ENCODE measurements at regions not wholly inside any gene's neighbourhood (a gene's known extent, or its start where the extent isn't known, plus 50 kb on each side); places are given as distances from the start of the nearest gene placed in this dataset.

DNA sequence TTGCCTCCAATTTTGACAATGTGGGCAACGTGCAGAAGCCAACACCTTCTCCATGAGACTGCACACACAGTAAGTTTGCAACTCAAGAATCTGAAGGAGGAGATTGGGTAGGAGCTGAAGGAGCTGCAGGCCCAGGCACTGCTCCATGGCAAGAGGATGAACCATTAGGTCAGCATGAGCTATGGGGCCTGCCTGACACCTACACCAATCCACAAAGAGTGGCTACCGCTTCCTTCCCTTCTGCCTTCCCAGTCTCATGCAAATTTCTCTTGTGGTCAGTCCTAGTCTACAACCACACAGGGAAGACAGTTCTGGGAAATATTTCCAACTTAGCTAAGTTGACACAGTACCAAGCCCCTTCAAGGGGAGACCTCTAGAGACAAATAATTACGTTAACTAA, 142.0 kb upstream of the ADO start:
- intact Hi-C loops (cut with DNase I), result no loop called here
- no peaks in the 10 kb centered on the region for H3K36me3 ChIP-seq
- H3K27me3 ChIP-seq (replicated peaks; ENCODE audit: insufficient read depth), result no peaks in the 10 kb centered on the region
- 94% methylated on average over 3 of the region's 3 CpGs for WGBS
- TF ChIP-seq POLR2AphosphoS5 (IDR thresholded peaks at IDR 0.05) (no peak), POLR2A (IDR thresholded peaks at IDR 0.05) (no peak)
- TF ChIP-seq, protein P1, sequence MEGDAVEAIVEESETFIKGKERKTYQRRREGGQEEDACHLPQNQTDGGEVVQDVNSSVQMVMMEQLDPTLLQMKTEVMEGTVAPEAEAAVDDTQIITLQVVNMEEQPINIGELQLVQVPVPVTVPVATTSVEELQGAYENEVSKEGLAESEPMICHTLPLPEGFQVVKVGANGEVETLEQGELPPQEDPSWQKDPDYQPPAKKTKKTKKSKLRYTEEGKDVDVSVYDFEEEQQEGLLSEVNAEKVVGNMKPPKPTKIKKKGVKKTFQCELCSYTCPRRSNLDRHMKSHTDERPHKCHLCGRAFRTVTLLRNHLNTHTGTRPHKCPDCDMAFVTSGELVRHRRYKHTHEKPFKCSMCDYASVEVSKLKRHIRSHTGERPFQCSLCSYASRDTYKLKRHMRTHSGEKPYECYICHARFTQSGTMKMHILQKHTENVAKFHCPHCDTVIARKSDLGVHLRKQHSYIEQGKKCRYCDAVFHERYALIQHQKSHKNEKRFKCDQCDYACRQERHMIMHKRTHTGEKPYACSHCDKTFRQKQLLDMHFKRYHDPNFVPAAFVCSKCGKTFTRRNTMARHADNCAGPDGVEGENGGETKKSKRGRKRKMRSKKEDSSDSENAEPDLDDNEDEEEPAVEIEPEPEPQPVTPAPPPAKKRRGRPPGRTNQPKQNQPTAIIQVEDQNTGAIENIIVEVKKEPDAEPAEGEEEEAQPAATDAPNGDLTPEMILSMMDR (IDR thresholded peaks at IDR 0.05), result no peak
- no peak overlapping the region for H3K4me3 ChIP-seq
- H3K9me3 ChIP-seq, result no peaks in the 10 kb centered on the region
- no peaks in the 10 kb centered on the region for H3K4me1 ChIP-seq (replicated peaks)
- no peak for DNase-seq (ENCODE audit: low spot score)
- H3K27ac ChIP-seq, result no peak overlapping the region

DNA sequence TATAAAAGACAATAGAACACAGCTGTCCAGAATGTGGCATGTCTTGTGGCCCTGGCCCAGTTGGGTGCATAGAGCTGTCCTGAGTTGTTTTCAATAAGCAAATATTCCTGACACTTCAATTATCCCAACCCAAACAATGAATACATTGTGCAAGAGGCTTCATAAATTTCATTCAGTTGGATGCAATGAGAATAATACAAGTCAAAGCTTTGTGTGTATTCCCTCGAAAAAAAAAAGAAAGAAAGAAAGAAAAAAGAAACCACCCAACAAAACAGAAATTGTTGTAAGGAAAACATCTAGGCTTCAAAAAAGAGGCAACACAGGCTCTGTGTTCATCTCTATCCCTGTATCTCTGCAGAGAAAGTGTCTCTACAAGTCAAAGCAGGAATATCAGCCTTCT, 138.7 kb upstream of the ADO start:
- H3K27me3 ChIP-seq (replicated peaks; ENCODE audit: insufficient read depth), result no peaks in the 10 kb centered on the region
- WGBS, result 29% methylated on average over 1 of the region's 1 CpG
- H3K4me3 ChIP-seq, result no peak overlapping the region
- H3K27ac ChIP-seq, result no peak overlapping the region
- intact Hi-C loops (cut with DNase I), result no loop called here
- no peaks in the 10 kb centered on the region for H3K4me1 ChIP-seq (replicated peaks)
- no peak for TF ChIP-seq POLR2AphosphoS5 (IDR thresholded peaks at IDR 0.05)
- no peak for TF ChIP-seq POLR2A (IDR thresholded peaks at IDR 0.05)
- TF ChIP-seq, protein P1 (IDR thresholded peaks at IDR 0.05), result no peak
- no peaks in the 10 kb centered on the region for H3K9me3 ChIP-seq
- no peak for DNase-seq (ENCODE audit: low spot score)
- no peaks in the 10 kb centered on the region for H3K36me3 ChIP-seq

DNA sequence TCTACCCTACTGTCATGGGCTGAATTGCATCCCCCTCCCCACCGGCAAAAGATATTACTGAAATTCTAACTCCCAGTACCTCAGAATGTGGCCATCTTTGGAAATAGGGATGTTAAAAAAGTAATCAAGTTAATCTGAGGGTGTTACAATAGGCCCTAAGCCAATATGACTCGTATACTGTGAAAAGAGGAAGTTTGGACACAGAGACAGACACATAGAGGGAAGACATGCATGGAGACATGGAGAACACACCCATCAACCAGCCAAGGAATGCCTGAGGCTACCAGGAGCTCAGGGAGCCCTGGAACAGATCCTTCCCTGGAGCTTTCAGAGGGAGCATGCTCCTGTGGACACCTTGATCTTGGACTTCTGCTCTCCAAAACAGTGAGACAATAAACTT, 138.2 kb upstream of the ADO start:
- DNase-seq (ENCODE audit: low spot score), result no peak
- H3K36me3 ChIP-seq, result no peaks in the 10 kb centered on the region
- H3K27ac ChIP-seq, result no peak overlapping the region
- TF ChIP-seq POLR2A (IDR thresholded peaks at IDR 0.05) (no peak), POLR2AphosphoS5 (IDR thresholded peaks at IDR 0.05) (no peak)
- TF ChIP-seq, protein P1 (IDR thresholded peaks at IDR 0.05), result no peak
- no peaks in the 10 kb centered on the region for H3K4me1 ChIP-seq (replicated peaks)
- no peaks in the 10 kb centered on the region for H3K27me3 ChIP-seq (replicated peaks; ENCODE audit: insufficient read depth)
- WGBS, result 52% methylated on average over 2 of the region's 2 CpGs
- no peak overlapping the region for H3K4me3 ChIP-seq
- no peaks in the 10 kb centered on the region for H3K9me3 ChIP-seq
- intact Hi-C loops (cut with DNase I), result no loop called here

DNA sequence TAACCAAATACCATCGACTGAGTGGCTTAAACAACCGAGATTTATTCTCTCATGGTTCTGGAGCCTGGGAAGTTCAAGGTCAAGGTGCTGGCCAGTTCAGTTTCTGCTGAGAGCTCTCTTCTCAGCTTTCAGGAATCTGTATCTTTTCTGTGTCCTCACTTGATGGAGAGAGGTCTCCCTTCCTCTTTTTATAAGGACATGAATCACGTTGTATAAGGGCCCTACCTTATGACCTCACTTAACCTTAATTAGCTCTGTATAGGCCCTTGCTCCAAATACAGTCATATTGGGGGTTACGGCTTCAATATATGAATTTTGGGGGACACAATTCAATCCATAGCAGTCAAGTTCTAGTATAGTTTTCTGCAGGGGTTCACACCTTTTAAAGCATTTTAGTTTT, 135.2 kb upstream of the ADO start:
- intact Hi-C loops (cut with DNase I), result no loop called here

DNA sequence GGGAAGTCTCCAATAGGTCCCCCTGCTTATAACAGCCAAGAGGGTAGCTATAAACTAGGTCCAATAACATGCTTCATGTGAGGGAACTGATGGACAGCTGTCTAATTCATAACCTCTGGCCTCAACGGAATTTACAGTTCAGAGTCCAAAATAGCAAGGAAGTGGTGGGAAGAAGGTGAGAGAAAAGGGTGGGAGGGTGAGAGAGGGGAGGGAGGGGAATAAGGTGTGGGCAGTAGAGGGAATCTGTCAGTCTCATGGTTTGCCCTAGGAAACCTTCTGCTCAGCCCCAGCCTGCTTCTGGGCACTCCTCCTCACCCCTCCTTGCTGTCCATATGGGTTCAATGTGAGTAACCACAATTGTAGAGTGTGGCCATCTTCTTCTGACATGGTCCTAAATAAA, 133.4 kb upstream of the ADO start:
- H3K4me1 ChIP-seq (replicated peaks), result no peaks in the 10 kb centered on the region
- no peaks in the 10 kb centered on the region for H3K9me3 ChIP-seq
- TF ChIP-seq, protein P1 (IDR thresholded peaks at IDR 0.05), result no peak
- no peak for TF ChIP-seq POLR2A (IDR thresholded peaks at IDR 0.05)
- no peak for TF ChIP-seq POLR2AphosphoS5 (IDR thresholded peaks at IDR 0.05)
- H3K27ac ChIP-seq, result no peak overlapping the region
- H3K4me3 ChIP-seq, result no peak overlapping the region
- no peaks in the 10 kb centered on the region for H3K36me3 ChIP-seq
- no peaks in the 10 kb centered on the region for H3K27me3 ChIP-seq (replicated peaks; ENCODE audit: insufficient read depth)
- no peak for DNase-seq (ENCODE audit: low spot score)
- intact Hi-C loops (cut with DNase I), result no loop called here
- WGBS, result 58% methylated on average over 1 of the region's 1 CpG

More for the DNA sequence above, 135.2 kb upstream of the ADO start:
- H3K4me3 ChIP-seq, result no peak overlapping the region
- 71% methylated on average over 4 of the region's 4 CpGs for WGBS
- TF ChIP-seq POLR2AphosphoS5 (IDR thresholded peaks at IDR 0.05) (no peak), POLR2A (IDR thresholded peaks at IDR 0.05) (no peak)
- TF ChIP-seq, protein P1 (IDR thresholded peaks at IDR 0.05), result no peak
- no peak for DNase-seq (ENCODE audit: low spot score)
- no peaks in the 10 kb centered on the region for H3K27me3 ChIP-seq (replicated peaks; ENCODE audit: insufficient read depth)
- no peak overlapping the region for H3K27ac ChIP-seq
- H3K4me1 ChIP-seq (replicated peaks), result no peaks in the 10 kb centered on the region
- no peaks in the 10 kb centered on the region for H3K36me3 ChIP-seq
- no peaks in the 10 kb centered on the region for H3K9me3 ChIP-seq
